Tibial nerve (tissue), 4 donors: ENCODE measurements at regions not wholly inside any gene's neighbourhood (a gene's known extent, or its start where the extent isn't known, plus 50 kb on each side); places are given as distances from the start of the nearest gene placed in this dataset.

ENCODE experiments used
- DNase-seq, 2 donors: peaks; one replicate each; pipeline ENCODE4 v3.0.0-alpha.2; 2019; ENCODE audit warnings: low spot score in 2 of 2
- H3K27ac ChIP-seq, 4 donors: fragments of 200-600 bp; sonication (generic) in 3 of 4; one replicate each; pipeline ENCODE4 v1.5.1; 2017 to 2019; ENCODE audit warnings: mild to moderate bottlenecking in 1 of 4
- H3K27me3 ChIP-seq, 2 donors: fragments of 200-600 bp; sonication (generic) in 1 of 2; one replicate each; pipeline versions ENCODE4 v1.5.1 to v1.6.0; 2017 to 2019
- H3K36me3 ChIP-seq, 3 donors: fragments of 200-600 bp; sonication (generic); one replicate each; pipeline ENCODE4 v1.5.1; 2018 to 2019
- H3K4me1 ChIP-seq, 4 donors: fragments of 200-600 bp; sonication (generic) in 3 of 4; one replicate each; pipeline ENCODE4 v1.5.1; 2017 to 2019
- H3K4me3 ChIP-seq, 4 donors: fragments of 200-600 bp; sonication (generic) in 3 of 4; one replicate each; pipeline ENCODE4 v1.5.1; 2017 to 2019; ENCODE audit warnings: mild to moderate bottlenecking in 1 of 4, moderate library complexity in 1 of 4
- H3K9me3 ChIP-seq, 4 donors: fragments of 200-600 bp; sonication (generic) in 3 of 4; one replicate each; pipeline ENCODE4 v1.5.1; 2017 to 2019
- EP300 ChIP-seq, 2 donors: sonication (generic); formaldehyde crosslinking; IDR thresholded peaks; one replicate each; pipeline ENCODE4 v1.6.1; 2017; ENCODE audit warnings: antibody characterized with exemption in 2 of 2, mild to moderate bottlenecking in 1 of 2
- POLR2A ChIP-seq, 2 donors: fragments of 450-650 bp; IDR thresholded peaks; one replicate each; pipeline ENCODE4 v1.6.1; 2017; ENCODE audit warnings: antibody characterized with exemption in 2 of 2, mild to moderate bottlenecking in 2 of 2, moderate library complexity in 2 of 2
- WGBS, 2 donors: methylation state at CpG; one replicate each; pipeline ENCODE4 v1.1.5; 2018; 5-methylcytosine and 5-hydroxymethylcytosine counted together
- TF ChIP-seq, protein P1 (sequence below), 5 experiments: fragments of 200-600 bp in 3 of 5; fragments of 450-650 bp in 2 of 5; sonication (generic) in 3 of 5; IDR thresholded peaks; one replicate each; pipeline ENCODE4 v1.5.1; 2016 to 2019; ENCODE audit warnings: antibody characterized with exemption in 5 of 5, mild to moderate bottlenecking in 3 of 5, moderate library complexity in 2 of 5

DNA sequence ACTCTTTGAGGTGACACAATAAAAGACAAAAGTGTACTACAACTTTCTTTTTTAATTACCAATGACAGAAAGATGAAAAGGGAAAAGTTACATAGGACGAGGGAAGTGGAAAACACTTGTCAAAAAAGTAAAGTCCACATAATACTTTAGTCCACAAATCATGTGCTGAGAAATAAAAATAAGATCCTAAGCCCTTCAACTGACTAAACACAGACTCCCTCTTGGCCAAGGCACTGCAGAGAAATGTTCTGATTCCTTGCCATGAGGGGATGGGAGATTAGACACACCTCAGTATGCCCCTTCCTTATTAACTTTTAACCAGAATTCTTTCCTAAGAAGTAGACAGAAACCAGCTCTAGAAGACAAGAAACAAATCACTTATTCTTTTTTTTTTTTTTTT is 59.5 kb upstream of the TGFBR2 start:
- TF ChIP-seq EP300 (IDR thresholded peaks at IDR 0.05) (no peak), POLR2A (IDR thresholded peaks at IDR 0.05) (no peak)
- TF ChIP-seq, protein P1, sequence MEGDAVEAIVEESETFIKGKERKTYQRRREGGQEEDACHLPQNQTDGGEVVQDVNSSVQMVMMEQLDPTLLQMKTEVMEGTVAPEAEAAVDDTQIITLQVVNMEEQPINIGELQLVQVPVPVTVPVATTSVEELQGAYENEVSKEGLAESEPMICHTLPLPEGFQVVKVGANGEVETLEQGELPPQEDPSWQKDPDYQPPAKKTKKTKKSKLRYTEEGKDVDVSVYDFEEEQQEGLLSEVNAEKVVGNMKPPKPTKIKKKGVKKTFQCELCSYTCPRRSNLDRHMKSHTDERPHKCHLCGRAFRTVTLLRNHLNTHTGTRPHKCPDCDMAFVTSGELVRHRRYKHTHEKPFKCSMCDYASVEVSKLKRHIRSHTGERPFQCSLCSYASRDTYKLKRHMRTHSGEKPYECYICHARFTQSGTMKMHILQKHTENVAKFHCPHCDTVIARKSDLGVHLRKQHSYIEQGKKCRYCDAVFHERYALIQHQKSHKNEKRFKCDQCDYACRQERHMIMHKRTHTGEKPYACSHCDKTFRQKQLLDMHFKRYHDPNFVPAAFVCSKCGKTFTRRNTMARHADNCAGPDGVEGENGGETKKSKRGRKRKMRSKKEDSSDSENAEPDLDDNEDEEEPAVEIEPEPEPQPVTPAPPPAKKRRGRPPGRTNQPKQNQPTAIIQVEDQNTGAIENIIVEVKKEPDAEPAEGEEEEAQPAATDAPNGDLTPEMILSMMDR (IDR thresholded peaks at IDR 0.05) = no peak
- WGBS, 2 donors = 76 to 91% methylated on average over 1 of the region's 1 CpG
- no peak overlapping the region for H3K27ac ChIP-seq

DNA sequence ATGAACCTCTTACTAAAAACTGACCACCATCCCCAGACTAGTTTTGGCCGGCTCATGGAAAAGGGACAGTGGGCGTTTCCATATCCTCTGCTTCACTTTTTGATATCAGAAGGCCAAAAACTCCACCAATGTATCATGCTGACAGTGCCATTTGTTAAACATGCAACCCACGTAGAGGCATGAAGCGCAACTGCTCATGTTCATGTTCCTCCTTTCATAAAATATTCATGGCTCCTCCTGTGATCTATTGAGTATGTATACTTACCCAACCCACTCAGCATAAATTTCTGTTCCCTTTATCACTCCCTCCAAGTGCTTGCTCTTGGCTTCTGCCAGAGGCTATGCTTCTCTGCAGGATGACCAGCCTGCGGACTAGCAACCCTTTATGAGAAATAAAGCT is 58.7 kb upstream of the TGFBR2 start:
- H3K4me1 ChIP-seq = peaks cover 0 to 27% (median 0%) of the 10 kb centered on the region in 4 donors
- DNase-seq = no peak
- no peak overlapping the region for H3K27ac ChIP-seq
- no peaks in the 10 kb centered on the region for H3K9me3 ChIP-seq
- 97 to 99% methylated on average over 5 of the region's 5 CpGs for WGBS, 2 donors
- H3K27me3 ChIP-seq = no peaks in the 10 kb centered on the region
- H3K36me3 ChIP-seq = no peaks in the 10 kb centered on the region
- H3K4me3 ChIP-seq = no peak overlapping the region
- TF ChIP-seq EP300 (IDR thresholded peaks at IDR 0.05) (no peak), POLR2A (IDR thresholded peaks at IDR 0.05) (no peak)
- TF ChIP-seq, protein P1 (IDR thresholded peaks at IDR 0.05) = no peak

More for the DNA sequence above, 59.5 kb upstream of the TGFBR2 start:
- H3K36me3 ChIP-seq = no peaks in the 10 kb centered on the region
- no peak for DNase-seq
- peaks cover 0 to 27% (median 0%) of the 10 kb centered on the region in 4 donors for H3K4me1 ChIP-seq
- H3K9me3 ChIP-seq = no peaks in the 10 kb centered on the region
- H3K4me3 ChIP-seq = no peak overlapping the region
- no peaks in the 10 kb centered on the region for H3K27me3 ChIP-seq

DNA sequence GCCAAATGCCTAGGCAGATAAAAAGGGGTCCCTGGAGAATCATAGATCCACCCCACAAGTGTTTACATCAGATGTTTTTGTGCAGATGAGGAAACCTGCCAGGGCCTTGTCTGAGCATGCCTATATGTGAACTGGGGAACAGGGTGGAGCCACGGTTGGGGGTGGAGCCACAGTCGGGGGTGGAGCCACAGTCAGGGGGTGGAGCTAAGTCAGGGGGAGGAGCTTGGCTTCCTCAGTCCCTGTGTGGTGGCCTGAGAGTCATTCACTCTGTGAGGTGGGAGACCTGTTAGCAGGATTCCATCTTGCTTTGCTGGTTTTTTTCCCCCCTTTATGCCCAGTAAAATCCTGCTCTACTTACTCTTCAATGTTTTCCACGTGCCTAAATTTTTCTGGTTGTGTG is 57.8 kb upstream of the TGFBR2 start:
- no peaks in the 10 kb centered on the region for H3K27me3 ChIP-seq
- TF ChIP-seq POLR2A (IDR thresholded peaks at IDR 0.05) = no peak
- TF ChIP-seq, protein P1 (IDR thresholded peaks at IDR 0.05) = no peak
- TF ChIP-seq EP300 (IDR thresholded peaks at IDR 0.05) = no peak
- peaks cover 0 to 27% (median 0%) of the 10 kb centered on the region in 4 donors for H3K4me1 ChIP-seq
- H3K4me3 ChIP-seq = no peak overlapping the region
- 58 to 69% methylated on average over 3 of the region's 3 CpGs for WGBS, 2 donors
- H3K27ac ChIP-seq = peak overlapping the region in 2 of 4 donors; percentile 13 to 63
- no peak for DNase-seq
- H3K36me3 ChIP-seq = no peaks in the 10 kb centered on the region
- H3K9me3 ChIP-seq = no peaks in the 10 kb centered on the region

DNA sequence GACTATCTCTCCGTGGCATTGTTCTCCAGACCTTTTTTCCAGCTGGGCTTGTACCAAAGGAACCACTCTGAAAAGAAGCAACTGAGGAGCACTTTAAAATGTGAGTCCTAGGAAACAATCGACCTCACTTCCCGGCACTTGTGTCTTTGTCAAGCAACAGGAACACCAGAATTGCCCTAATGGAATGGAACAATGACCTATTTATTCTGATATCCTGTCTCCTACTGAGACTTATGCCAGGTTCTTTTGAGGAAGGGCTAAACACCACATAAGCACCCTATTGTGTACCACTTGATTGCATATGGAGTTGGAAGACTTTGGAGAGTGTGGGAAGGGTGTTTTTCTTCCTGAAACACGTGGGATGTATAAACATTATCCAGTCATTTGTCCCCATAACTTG is 56.8 kb upstream of the TGFBR2 start:
- Histone ChIP-seq H3K4me3 (no peak overlapping the region), H3K36me3 (no peaks in the 10 kb centered on the region), H3K9me3 (no peaks in the 10 kb centered on the region), H3K27me3 (no peaks in the 10 kb centered on the region), H3K4me1 (peaks cover 0 to 23% (median 0%) of the 10 kb centered on the region in 4 donors), H3K27ac (peak overlapping the region in 2 of 4 donors; percentile 13 to 63)
- TF ChIP-seq, protein P1 (IDR thresholded peaks at IDR 0.05) = no peak
- TF ChIP-seq EP300 (IDR thresholded peaks at IDR 0.05) (peak; percentile 25 to 53), POLR2A (IDR thresholded peaks at IDR 0.05) (no peak)
- WGBS, 2 donors = 21 to 33% methylated on average over 4 of the region's 4 CpGs
- DNase-seq = no peak

DNA sequence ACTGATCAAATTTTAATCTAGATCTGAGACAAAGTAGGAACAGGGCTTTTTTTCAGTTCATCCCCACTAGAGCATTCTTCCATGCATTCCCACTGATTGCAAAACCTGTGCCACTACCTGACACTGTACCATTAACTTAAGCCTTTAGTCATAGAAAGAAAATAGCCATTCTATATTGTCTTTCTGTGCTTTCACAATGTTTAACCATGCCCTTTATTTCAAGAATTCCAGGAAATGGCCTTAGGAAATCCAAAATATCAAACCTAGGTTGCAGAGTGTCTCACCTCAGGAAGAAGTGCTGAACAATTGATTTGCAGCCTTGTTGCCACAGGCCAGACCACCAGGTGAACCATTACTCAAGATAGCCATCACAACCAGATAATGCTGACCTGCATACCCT is 56.2 kb upstream of the TGFBR2 start:
- Histone ChIP-seq H3K27ac (peak overlapping the region in 2 of 4 donors; percentile 13 to 63), H3K9me3 (no peaks in the 10 kb centered on the region), H3K4me3 (no peak overlapping the region), H3K4me1 (peaks cover 0 to 17% (median 0%) of the 10 kb centered on the region in 4 donors), H3K27me3 (no peaks in the 10 kb centered on the region), H3K36me3 (no peaks in the 10 kb centered on the region)
- no peak for TF ChIP-seq POLR2A (IDR thresholded peaks at IDR 0.05)
- TF ChIP-seq EP300 (IDR thresholded peaks at IDR 0.05) = no peak
- TF ChIP-seq, protein P1 (IDR thresholded peaks at IDR 0.05) = no peak
- no peak for DNase-seq
